GM12878 (cell line): ENCODE measurements at regions not wholly inside any gene's neighbourhood (a gene's known extent, or its start where the extent isn't known, plus 50 kb on each side); places are given as distances from the start of the nearest gene placed in this dataset.

Experiments
- ATF3 ChIP-seq: IDR thresholded peaks from 2 replicates; pipeline ENCODE4 v1.6.1; 2011; ENCODE audit warnings: low read depth, mild to moderate bottlenecking, low read length, moderate library complexity, borderline replicate concordance; ENCODE audit errors: extremely low read depth
- ATF7 ChIP-seq: fragments of 450-650 bp; IDR thresholded peaks from 2 replicates; pipeline ENCODE4 v1.6.1; 2016; ENCODE audit warnings: low read depth, mild to moderate bottlenecking
- CTCF ChIP-seq, 3 experiments: IDR thresholded peaks in 2 of 3; conservative IDR thresholded peaks in 1 of 3; 2 replicates each; pipeline ENCODE4 v1.5.1; 2011; ENCODE audit warnings: low read depth in 3 of 3, low read length in 3 of 3, mild to moderate bottlenecking in 3 of 3, control low read depth in 2 of 3, moderate library complexity in 2 of 3, inconsistent platforms in 1 of 3, mixed read lengths in 1 of 3; ENCODE audit not compliant: control insufficient read depth in 2 of 3, insufficient read depth in 1 of 3; ENCODE audit errors: extremely low read depth in 1 of 3
- EP300 ChIP-seq, 2 experiments: fragments of 150-350 bp in 1 of 2; IDR thresholded peaks; 2 replicates each; pipeline ENCODE4 v1.6.1; 2011 to 2012; ENCODE audit warnings: low read depth in 2 of 2, low read length in 2 of 2, borderline replicate concordance in 1 of 2, improper control_type of control experiment in 1 of 2, inconsistent platforms in 1 of 2; ENCODE audit not compliant: control insufficient read depth in 1 of 2
- IRF4 ChIP-seq: IDR thresholded peaks from 2 replicates; pipeline ENCODE4 v1.6.1; 2011; ENCODE audit warnings: low read depth, low read length
- JUNB ChIP-seq: IDR thresholded peaks from 2 replicates; pipeline ENCODE4 v1.6.1; 2016; ENCODE audit warnings: antibody characterized with exemption, mild to moderate bottlenecking
- KAT2A ChIP-seq: conservative IDR thresholded peaks from 2 replicates; pipeline ENCODE4 v1.6.1; 2011; ENCODE audit warnings: low read depth, low read length; ENCODE audit not compliant: control insufficient read depth
- MYB ChIP-seq: fragments of 150-350 bp; IDR thresholded peaks from 2 replicates; pipeline ENCODE4 v1.6.1; 2014; ENCODE audit warnings: mild to moderate bottlenecking, low read depth, low read length, borderline replicate concordance
- NFXL1 ChIP-seq: fragments of 450-650 bp; IDR thresholded peaks from 2 replicates; pipeline ENCODE4 v1.6.1; 2017; ENCODE audit warnings: antibody characterized with exemption, mild to moderate bottlenecking, borderline replicate concordance
- NFYA ChIP-seq: IDR thresholded peaks from 2 replicates; pipeline ENCODE4 v1.6.1; 2011; ENCODE audit warnings: low read depth, mild to moderate bottlenecking, low read length, improper control_type of control experiment, borderline replicate concordance
- POU2F2 ChIP-seq: IDR thresholded peaks from 3 replicates; pipeline ENCODE4 v1.6.1; 2011; ENCODE audit warnings: low read depth, mild to moderate bottlenecking, low read length, borderline replicate concordance
- RELB ChIP-seq: fragments of 450-650 bp; IDR thresholded peaks from 2 replicates; pipeline ENCODE4 v1.6.1; 2017; ENCODE audit warnings: low read depth, mild to moderate bottlenecking, moderate library complexity
- SIX5 ChIP-seq: IDR thresholded peaks from 2 replicates; pipeline ENCODE4 v1.6.1; 2011; ENCODE audit warnings: mild to moderate bottlenecking, low read depth, low read length, moderate library complexity; ENCODE audit not compliant: severe bottlenecking
- SMARCA5 ChIP-seq: fragments of 450-650 bp; IDR thresholded peaks from 2 replicates; pipeline ENCODE4 v1.6.1; 2017; ENCODE audit warnings: mild to moderate bottlenecking
- TAF1 ChIP-seq: IDR thresholded peaks from 2 replicates; pipeline ENCODE4 v1.6.1; 2011; ENCODE audit warnings: mild to moderate bottlenecking, low read depth, low read length, borderline replicate concordance
- TBL1XR1 ChIP-seq: IDR thresholded peaks from 2 replicates; pipeline ENCODE4 v1.6.1; 2012; ENCODE audit warnings: low read depth, low read length, improper control_type of control experiment
- ZBED1 ChIP-seq: IDR thresholded peaks from 2 replicates; pipeline ENCODE4 v1.6.1; 2016; ENCODE audit warnings: borderline replicate concordance
- ZNF207 ChIP-seq: fragments of 450-650 bp; IDR thresholded peaks from 2 replicates; pipeline ENCODE4 v1.6.1; 2014; ENCODE audit warnings: antibody characterized with exemption, mild to moderate bottlenecking, borderline replicate concordance
- ZNF24 ChIP-seq: fragments of 450-650 bp; IDR thresholded peaks from 2 replicates; pipeline ENCODE4 v1.6.1; 2017; ENCODE audit warnings: antibody characterized with exemption, mild to moderate bottlenecking
- TF ChIP-seq, protein P1 (sequence below): fragments of 450-650 bp; IDR thresholded peaks from 2 replicates; pipeline ENCODE4 v1.6.1; 2016; ENCODE audit warnings: mild to moderate bottlenecking
- TF ChIP-seq, protein P2 (sequence below): fragments of 150-350 bp; IDR thresholded peaks from 2 replicates; pipeline ENCODE4 v1.6.1; 2016; ENCODE audit warnings: low read depth, low read length

DNA sequence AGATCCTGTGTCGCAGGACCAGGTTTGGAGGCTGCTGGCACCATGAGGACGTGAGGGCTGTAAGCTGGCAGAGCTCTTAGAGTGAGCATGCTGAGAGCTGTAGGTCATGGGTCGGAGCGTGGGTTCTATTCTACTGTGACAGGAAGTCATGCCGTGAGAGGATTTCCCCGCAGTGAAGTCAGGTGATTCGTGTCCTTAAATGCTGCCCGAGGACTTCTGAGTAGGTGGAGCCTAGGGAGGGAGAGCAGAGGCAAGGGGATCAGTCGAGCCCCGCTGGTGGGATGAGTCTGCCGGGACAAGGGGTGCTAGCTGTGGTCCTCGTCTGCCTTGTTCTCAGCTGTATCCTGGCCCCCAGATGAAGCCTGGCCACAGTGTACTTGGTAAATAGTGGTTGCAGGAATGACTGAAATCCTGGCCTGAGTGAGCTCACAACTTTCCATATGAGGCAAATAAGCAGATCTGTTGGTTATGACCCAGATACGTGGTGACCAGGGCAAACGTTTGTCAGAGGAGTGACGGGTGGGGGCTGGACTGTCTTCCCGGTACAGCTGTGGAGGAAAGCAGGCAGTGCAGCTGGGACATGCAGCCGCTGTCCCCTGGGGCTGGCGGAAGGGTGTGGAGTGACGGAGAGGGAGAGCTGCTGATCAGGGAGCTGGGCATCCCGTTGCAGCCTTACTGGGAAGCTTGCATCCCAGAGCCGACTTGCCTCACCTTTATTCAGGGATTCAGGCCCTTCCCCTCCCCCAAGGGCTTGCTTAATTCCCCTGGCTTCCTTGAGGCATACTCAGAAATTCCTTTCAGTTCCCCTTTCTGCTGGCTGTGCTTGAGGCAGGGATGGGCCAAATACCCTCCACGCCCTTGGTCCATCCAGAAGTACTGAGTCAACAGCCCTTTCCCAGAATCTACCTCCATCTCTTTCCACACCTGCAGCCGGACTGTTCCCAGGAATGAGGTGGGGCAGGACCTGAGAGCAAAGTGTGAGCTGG lies 250.9 kb upstream of the RREB1 start (continued):
- TF ChIP-seq MYB (no peak), ZBED1 (no peak), ATF3 (no peak), RELB (no peak; the same call in 1 of the 2 replicates), JUNB (peak; percentile 52), TBL1XR1 (no peak), NFYA (no peak), KAT2A (no peak), CTCF (IDR thresholded peaks at IDR 0.05 in 2 of 3, conservative IDR thresholded peaks at IDR 0.05 in 1 of 3; ENCODE audit: control insufficient read depth in 2 of 3, extremely low read depth in 1 of 3, insufficient read depth in 1 of 3, low read depth in 3 of 3, low read length in 3 of 3) (no peak), SMARCA5 (no peak), SIX5 (no peak), POU2F2 (no peak; the same call in 2 of the 3 replicates), IRF4 (peak; percentile 36; the same call in 1 of the 2 replicates), EP300 (IDR thresholded peaks at IDR 0.05; ENCODE audit: borderline replicate concordance in 1 of 2, control insufficient read depth in 1 of 2, low read depth in 2 of 2, low read length in 2 of 2) (peak in 1 of 2 experiments; percentile 43; a peak in 1 of 4 replicates), NFXL1 (no peak), ATF7 (no peak), TAF1 (no peak), ZNF207 (no peak), ZNF24 (no peak)
- TF ChIP-seq, protein P1, sequence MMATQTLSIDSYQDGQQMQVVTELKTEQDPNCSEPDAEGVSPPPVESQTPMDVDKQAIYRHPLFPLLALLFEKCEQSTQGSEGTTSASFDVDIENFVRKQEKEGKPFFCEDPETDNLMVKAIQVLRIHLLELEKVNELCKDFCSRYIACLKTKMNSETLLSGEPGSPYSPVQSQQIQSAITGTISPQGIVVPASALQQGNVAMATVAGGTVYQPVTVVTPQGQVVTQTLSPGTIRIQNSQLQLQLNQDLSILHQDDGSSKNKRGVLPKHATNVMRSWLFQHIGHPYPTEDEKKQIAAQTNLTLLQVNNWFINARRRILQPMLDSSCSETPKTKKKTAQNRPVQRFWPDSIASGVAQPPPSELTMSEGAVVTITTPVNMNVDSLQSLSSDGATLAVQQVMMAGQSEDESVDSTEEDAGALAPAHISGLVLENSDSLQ, result no peak
- TF ChIP-seq, protein P2, sequence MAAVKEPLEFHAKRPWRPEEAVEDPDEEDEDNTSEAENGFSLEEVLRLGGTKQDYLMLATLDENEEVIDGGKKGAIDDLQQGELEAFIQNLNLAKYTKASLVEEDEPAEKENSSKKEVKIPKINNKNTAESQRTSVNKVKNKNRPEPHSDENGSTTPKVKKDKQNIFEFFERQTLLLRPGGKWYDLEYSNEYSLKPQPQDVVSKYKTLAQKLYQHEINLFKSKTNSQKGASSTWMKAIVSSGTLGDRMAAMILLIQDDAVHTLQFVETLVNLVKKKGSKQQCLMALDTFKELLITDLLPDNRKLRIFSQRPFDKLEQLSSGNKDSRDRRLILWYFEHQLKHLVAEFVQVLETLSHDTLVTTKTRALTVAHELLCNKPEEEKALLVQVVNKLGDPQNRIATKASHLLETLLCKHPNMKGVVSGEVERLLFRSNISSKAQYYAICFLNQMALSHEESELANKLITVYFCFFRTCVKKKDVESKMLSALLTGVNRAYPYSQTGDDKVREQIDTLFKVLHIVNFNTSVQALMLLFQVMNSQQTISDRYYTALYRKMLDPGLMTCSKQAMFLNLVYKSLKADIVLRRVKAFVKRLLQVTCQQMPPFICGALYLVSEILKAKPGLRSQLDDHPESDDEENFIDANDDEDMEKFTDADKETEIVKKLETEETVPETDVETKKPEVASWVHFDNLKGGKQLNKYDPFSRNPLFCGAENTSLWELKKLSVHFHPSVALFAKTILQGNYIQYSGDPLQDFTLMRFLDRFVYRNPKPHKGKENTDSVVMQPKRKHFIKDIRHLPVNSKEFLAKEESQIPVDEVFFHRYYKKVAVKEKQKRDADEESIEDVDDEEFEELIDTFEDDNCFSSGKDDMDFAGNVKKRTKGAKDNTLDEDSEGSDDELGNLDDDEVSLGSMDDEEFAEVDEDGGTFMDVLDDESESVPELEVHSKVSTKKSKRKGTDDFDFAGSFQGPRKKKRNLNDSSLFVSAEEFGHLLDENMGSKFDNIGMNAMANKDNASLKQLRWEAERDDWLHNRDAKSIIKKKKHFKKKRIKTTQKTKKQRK, result no peak
